Hepatic stellate cell (primary cell): ENCODE measurements at regions not wholly inside any gene's neighbourhood (a gene's known extent, or its start where the extent isn't known, plus 50 kb on each side); places are given as distances from the start of the nearest gene placed in this dataset.

Experiments
- DNase-seq: peaks from one replicate; pipeline ENCODE4 v3.0.0; 2011; ENCODE audit warnings: low spot score

GRCh38 chr15:81595752-81596151, 221.7 kb upstream of the TMC3 start:
- no peak for DNase-seq

- DNase-seq: no peak
Measured at GRCh38 chr15:81589671-81590070, 215.7 kb upstream of the TMC3 start.

DNA sequence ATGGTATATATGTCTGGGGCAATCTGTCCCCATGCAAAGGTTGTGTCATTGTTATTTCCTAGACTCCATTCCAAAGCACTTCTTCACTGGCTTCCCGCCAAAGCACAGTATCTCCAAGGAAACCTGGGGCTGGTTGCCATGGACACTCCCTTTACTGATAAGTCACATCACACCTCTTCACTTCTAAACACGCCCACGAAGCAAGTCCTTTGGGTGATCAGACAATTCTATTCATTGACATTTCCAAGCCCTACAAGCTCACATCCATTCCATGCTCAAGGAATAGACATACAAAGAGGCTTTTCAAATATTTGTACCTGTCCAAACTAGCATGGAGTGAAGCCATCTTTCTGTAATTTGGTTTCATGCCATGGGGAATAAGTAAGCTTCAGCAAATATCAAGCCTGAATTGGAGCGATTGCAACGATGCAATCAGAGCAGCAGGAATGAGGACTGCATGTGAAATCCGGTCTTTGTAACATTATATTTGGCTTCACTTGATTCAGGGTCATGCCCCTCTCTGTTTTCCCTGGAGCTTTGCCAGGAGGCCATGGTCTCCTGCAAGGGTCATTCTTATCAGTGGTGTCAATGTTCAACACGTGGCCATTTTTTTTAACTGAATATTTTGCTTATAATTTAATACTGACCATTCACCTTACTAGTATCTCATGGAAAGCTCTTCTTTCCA, 201.6 kb upstream of the TMC3 start:
- no peak for DNase-seq

GRCh38 chr15:81573098-81573746, 199.2 kb upstream of the TMC3 start:
- no peak for DNase-seq

DNA sequence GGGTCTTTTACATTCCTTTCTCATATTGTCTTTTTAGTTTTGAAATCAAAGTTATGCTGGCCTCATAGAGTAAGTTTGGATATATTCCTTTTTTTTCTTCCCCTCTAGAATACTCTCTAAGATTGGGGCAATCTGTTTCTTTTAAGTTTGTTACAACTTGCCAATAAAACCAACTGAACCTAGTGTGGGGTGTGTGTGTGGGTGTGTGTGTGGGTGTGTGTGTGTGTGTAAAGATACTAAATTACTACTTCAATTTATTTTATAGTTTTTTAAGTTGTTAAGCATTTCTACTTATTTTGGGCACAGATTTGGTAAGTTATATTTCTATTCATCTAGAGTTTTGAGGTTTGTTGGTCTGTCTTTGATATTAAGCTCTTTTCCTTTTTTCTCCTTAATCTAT, 198.2 kb upstream of the TMC3 start:
- DNase-seq: no peak

GRCh38 chr15:81569286-81570080, 195.5 kb upstream of the TMC3 start:
- DNase-seq: no peak

DNA sequence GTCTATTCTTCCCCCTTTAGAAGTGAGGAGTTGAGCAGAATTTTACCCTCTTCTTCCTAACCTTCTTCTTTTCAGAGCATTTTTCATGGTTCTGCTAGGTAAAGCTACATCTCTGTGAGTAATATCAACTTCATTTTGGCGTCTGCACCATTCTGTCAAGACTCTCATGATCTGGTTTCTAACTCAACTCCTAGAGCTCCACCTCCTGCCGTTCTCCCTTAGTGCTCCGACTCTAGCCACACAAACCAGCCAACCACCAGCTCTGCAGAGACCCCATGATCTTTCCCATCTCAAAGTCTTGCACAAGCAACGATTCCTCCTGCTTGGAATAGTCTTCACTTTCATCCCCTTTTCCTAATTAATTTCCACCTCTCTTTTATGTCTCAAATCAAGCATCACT, 193.9 kb upstream of the TMC3 start:
- DNase-seq: no peak

DNA sequence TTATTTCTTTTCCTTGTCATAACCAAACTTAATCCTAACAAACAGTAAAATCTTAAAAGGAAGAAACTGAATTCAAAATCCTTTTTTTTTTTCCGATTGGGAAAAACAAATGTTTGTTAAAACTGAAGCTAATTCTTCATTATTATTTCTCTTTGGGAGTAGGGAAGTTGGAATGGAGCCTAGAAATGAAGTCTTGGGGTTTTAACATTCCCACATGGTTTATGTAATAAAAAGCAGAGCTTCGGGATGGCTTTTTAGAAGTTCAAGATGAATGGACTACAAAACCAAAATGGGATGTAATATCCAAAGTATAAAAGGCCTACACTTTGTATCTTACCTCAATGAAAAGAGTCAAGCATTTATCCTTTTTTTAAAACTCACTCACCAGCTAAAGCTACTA, 189.0 kb upstream of the TMC3 start:
- no peak for DNase-seq

DNA sequence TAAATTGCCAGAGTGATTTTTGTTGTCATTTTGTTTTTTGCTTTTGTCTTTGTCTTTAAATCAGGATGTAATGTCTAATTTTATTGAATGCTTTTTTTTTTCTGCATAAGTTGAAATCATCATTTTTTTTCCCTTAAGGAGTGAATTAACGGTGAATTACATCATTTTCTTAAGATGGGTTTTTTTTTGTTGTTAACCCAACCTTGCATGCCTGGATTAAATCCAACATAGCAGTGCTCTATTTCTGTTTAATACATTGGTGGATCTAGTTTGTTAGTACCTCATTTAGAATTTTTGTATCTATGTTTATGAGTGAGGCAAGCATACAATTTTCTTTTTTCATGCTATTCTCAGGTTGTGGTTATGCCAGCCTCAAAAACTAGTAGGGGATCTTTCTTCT, 186.4 kb upstream of the TMC3 start:
- DNase-seq: no peak

- DNase-seq: no peak
Measured at GRCh38 chr15:81558056-81558455, 184.0 kb upstream of the TMC3 start.

GRCh38 chr15:81555346-81555745, 181.3 kb upstream of the TMC3 start:
- no peak for DNase-seq

DNA sequence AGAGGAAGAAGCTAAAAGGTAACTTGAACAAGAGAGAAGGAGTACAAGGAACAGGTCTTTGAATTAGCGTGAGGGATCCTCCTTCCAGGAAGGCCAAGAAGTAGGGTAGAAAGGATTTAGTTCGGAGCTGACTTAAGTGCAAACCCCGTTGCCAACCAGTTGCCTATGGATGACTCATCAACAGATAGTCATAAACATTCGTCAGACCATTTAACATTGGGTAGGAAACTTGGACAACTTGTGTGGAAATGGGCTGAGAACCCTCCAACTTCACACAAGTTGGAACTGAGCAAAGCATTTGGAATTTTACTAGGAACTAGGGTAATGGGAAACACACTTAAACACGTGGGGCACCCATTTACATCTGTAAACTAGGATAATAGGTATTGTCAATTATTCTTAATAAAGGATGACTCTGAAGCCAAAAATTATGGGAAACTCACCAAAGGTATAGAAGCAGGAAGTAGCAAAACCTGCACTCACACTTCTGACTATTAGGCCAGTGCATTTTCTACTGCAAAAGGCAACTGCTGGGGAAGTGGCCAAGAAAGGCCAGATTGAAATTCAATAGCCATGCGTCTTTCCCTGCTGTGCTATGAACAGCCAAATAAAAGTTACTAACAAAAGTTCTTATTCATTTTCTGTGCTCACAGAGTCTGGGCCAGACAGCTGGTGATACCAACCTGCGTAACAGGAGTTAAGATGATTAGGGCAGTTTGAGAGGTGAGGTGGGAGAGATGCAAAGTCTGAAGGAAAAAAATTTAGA, 174.5 kb upstream of the TMC3 start:
- no peak for DNase-seq

DNA sequence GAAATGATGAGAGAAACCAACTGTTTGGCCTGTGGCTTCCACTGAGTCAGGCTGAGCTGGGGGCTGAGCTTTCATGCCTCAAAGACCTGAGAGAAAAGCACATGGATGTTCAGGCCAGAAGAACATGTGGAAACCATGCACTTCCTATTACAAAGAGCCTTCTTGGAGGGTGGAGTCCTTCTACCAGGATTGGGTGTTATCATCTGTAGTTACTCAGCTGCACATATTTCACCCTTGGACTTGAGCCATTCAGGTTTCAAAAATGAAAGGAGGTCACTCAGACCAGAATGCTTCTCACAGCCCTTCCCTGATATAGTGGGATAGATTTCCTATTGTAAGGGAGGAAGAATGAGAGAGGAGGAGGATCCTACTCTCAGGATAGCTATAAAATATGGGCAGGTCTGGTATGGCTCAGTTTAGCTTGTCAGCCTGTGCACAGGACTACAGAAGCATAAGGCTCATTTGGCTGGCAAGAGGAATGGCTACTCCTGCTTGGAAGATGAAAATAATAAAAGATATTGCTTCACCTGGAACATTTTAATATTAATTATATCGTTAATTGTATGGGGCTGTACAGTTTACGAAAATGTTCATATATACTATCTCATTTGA, 173.6 kb upstream of the TMC3 start:
- DNase-seq: no peak

DNA sequence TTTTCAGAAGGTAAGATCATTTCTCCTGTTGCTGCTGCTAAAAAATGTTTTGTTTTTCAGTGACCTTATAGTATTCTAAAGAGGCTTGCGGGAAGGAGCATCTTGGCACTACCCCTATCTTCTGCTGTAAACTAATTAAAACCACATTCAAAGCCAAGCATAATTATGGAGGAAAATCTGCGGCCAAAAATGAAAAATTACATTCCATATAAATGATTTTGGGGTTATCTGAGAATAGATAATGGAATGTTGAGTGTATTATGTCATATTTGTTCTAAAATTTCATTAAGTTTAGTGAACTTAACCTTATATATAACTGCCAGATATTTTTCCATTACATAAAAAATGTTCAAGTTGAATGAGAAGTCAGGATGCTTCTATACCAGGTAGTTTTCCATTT, 170.4 kb upstream of the TMC3 start:
- no peak for DNase-seq

- no peak for DNase-seq
Measured at GRCh38 chr15:81540909-81541308, 166.9 kb upstream of the TMC3 start.

DNA sequence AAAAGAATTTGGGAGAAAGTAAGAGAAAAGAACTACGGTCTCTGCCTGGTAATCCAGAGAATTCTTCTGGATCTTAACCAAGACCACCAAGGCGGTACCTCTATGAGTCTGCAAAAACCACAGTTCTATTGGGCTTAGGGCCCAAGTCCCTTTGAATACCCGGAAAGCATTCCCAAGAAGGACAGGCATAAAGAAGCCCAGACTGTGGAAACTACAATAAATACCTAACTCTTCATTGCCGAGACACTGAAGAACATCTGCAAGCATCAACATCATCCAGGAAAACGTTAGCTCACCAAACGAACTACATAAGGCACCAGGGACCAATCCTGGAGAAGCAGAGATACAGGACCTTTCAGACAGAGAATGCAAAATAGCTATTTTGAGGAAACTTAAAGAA, 162.3 kb upstream of the TMC3 start:
- no peak for DNase-seq

GRCh38 chr15:81534124-81534523, 160.1 kb upstream of the TMC3 start:
- DNase-seq: no peak

DNA sequence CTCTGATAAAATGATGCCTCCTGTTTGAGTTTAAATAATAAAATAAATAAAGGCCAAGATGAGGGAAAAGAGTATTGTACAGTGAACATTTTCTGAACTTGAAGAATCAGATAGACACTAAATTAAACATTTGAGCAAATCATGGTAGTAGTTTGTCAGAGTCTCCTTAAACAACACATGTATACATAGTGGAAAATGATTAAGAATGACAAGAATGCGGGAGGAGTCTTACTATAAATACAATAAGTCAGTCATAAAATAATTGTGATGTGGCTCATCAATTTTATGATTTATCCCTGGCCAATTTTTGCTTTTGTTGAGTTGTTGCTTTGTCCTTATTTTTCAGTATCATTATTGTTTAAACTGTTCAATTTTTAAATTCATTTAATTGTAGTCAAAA, 158.0 kb upstream of the TMC3 start:
- no peak for DNase-seq

DNA sequence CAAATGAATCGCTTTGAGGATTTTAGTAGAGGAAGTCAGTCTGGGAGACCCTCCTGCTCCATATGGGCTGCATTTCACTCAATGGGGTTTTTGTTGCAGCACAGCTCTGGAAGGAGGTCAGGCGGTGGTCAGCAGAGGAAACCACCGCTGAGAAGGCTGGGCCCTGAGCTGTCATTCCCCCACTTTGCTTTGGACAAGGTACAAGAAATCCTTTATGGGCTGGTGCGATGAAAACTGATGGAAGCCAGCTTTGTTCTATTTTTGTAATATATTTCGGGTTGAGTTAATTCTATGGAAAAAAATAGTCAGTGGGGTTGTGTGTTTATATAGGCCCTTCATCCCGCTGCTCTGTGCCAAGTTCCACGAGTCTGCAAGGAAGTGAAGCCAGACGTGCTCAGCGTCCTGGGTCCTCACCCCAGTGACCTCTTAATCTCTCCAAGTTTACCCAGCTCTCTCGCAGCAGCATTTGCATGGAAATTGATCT, 157.1 kb upstream of the TMC3 start:
- no peak for DNase-seq

- no peak for DNase-seq
Measured at GRCh38 chr15:81530271-81530691, 156.3 kb upstream of the TMC3 start.

DNA sequence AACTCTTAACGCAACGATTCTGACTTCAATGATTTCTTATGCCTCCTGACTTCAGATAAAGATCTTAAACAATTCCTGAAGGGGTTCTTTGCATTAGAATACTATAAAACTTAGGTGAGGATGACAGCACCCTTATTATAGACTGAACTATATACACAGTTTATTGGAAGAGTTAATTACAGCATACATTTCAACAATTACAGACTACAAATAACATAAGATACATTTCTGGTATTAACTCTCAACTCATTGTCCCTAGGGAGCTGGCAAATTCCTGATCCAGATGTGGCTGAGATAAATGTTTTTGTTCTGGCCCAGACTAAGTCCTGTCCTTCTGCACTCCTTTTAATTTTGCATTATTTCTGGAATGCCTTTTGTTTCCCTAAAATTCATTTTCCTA, 155.5 kb upstream of the TMC3 start:
- DNase-seq: no peak

DNA sequence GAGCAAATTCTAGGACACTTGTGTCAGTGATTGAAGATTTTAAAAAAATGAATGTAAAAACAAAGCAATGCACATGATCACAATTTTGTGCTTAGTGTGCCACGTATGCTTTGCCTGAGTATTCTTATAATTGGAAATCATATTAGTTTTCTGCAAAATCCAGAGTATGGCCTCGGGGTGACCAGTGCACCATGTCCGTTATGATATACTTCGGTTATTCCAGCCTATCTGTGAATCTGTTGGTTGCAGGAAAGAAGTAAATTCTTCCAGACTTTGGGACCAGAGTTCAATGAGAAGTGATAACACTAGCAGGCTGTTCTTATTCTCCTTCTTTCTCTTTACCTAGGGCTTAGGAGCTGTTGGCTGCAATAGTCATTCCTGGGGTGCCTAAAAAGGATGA, 152.0 kb upstream of the TMC3 start:
- DNase-seq: no peak
